A673 (cell line): ENCODE measurements at regions not wholly inside any gene's neighbourhood (a gene's known extent, or its start where the extent isn't known, plus 50 kb on each side); places are given as distances from the start of the nearest gene placed in this dataset.

ENCODE experiments used
- EZH2 ChIP-seq: fragments of 200-600 bp; sonication (generic); IDR thresholded peaks from 2 replicates; pipeline ENCODE4 v1.6.1; 2017; ENCODE audit warnings: borderline replicate concordance, low read depth, mild to moderate bottlenecking, mixed read lengths, antibody characterized with exemption, low read length; ENCODE audit not compliant: poor library complexity, severe bottlenecking
- TF ChIP-seq, protein P1 (sequence below): fragments of 300-800, 200-600 bp; sonication (generic); conservative IDR thresholded peaks from 2 replicates; pipeline ENCODE4 v1.5.1; 2017; ENCODE audit warnings: low read depth, mild to moderate bottlenecking, antibody characterized with exemption, low read length, moderate library complexity, mixed read lengths

DNA sequence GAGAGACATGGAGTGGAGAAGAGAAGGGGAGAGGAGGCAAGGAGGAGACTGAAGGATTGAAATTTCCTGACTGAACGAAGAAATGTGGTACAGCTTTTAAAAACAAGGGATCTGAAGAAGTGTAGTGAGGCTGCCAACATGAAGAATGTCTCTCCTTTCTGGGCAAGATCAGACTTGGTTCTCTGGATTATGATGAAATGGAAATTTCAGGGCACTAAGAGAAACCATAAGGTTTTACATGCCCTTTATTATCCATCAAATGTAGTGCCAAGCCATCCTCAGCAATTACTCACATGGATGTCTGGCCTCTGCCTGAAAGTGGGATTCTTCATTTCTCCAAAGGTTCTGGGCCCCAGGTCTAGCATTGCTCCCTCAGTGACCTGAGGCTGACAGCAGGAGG is 77.6 kb upstream of the CCDC80 start:
- TF ChIP-seq, protein P1, sequence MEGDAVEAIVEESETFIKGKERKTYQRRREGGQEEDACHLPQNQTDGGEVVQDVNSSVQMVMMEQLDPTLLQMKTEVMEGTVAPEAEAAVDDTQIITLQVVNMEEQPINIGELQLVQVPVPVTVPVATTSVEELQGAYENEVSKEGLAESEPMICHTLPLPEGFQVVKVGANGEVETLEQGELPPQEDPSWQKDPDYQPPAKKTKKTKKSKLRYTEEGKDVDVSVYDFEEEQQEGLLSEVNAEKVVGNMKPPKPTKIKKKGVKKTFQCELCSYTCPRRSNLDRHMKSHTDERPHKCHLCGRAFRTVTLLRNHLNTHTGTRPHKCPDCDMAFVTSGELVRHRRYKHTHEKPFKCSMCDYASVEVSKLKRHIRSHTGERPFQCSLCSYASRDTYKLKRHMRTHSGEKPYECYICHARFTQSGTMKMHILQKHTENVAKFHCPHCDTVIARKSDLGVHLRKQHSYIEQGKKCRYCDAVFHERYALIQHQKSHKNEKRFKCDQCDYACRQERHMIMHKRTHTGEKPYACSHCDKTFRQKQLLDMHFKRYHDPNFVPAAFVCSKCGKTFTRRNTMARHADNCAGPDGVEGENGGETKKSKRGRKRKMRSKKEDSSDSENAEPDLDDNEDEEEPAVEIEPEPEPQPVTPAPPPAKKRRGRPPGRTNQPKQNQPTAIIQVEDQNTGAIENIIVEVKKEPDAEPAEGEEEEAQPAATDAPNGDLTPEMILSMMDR: no peak
- TF ChIP-seq EZH2: no peak
